Hypothalamus (tissue), 51 donors: ENCODE measurements at regions not wholly inside any gene's neighbourhood (a gene's known extent, or its start where the extent isn't known, plus 50 kb on each side); places are given as distances from the start of the nearest gene placed in this dataset.
"Not testable (repeated sequence)": the region's sequence is repeated elsewhere in the genome, so short reads cannot be mapped to it uniquely, and the experiment has no call there.

Experiments
- DNase-seq, 51 donors: peaks; one replicate each; lab custom pipeline; 2025; lab: John Stamatoyannopoulos, UW

DNA sequence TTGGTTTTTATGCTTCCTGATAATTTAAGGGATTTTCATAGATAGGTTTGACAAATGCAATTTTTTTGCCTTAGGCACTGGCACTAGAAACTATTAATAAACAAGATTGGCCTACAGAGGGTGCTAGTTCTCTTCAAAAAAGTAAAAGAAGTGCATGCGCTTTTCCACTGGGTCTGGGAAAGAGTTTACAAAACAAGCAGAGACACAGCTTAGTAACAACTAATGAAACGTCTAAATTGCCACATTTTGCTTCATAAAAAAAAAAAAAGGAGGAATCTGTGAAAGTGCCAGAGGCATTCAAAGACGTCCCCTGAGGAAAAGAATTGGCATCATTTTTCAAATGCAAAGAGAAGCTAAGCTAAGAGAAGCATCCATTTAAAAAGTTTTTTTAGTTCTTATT is 58.3 kb upstream of the EEA1 start:
- peak in 6 of 51 donors; percentile 1 to 76 (median 32) for DNase-seq

DNA sequence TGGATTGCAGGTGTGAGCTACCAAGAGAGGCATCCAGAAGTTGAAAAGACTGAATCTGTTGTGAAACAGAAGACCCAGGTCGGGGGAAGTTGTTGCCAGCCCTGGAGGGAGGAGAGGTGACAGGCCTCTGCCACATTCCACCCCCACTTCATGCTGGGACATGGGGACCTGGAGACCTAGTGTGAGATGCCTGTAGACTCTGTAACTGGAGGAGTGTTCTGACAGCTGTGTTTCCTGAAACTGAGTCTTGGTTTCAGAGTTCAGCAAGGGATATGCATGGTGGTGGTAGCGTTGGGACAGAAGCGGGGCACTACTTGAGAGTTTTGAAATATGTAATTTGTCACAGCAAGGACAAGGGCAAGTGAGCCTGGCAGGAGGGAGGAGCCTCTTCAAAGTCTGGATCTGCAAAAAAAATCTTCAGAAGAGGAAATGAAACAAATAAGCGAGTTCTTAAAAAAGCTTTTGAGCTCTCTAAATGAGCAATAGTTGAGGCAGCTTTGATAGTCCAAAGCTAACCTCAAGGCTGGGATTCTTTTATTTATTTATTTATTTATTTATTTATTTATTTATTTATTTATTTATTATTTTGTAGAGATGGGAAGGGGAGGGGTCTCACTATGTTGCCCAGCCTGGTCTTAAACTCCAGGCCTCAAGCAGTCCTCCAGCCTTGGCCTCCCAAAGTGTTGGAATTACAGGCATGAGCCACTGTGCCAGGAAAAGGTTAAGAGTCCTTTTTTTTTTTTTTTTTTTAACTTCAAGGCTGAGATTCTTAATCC is 58.9 kb upstream of the EEA1 start:
- peak in 1 of 51 donors; percentile 2 for DNase-seq

DNA sequence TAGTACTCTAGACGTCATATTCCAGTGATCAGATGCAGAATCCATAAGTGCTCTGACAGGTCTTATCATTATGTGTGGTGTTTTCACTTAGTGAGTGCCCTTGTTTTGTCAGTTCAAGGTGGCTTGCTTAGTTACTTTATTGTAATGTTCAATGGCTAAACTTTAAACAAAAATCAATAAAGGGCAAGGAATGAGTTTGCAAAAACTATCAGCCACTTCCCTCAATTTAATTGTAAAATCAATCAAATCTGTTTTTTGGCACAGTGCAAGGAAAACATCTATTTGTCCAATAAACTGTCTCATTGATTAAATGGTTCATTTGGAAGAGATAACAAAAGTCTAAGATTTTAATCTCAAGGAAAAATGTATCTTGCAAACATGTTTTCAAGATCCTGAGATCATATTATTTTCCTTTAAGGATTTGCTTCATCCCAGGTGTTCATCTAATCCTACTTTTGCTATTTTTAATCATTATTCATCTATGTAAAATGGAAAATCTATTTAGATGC is 59.6 kb upstream of the EEA1 start:
- DNase-seq, result no peak

DNA sequence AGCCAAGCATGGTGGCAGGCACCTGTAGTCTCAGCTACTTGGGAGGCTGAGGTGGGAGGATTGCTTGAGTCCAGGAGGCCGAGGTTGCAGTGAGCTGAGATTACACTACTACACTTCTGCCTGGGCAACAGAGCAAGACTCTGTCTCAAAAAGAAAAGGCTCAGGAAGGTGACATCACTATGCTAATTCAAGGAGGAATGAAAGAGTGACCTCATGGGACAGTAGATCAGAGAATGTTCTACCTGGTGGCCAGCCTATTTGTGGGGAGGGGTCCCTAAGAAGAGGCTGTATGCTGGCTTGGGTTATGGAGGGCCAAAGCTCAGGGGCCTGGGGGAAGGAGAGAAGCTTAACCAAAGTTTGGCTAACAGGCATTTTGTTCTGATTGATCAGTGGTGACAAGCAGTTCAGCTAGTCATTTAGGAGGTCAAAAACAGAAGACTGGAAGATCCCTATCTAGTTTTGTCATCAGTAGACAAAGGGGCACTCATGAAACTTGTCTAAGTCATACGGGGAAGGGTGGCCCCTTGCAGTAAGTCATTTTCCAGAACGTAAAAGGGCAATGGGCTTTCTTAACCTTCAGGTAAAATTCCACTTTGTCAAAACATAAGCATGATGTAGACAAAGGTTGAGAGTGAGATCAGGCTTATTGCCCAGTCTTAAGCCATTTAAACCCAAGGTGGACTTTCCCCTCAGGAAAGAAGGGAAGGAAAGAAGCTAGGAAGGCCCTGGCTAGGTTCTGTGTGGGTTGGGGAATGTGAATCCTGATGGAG is 60.8 kb upstream of the EEA1 start:
- no peak for DNase-seq

DNA sequence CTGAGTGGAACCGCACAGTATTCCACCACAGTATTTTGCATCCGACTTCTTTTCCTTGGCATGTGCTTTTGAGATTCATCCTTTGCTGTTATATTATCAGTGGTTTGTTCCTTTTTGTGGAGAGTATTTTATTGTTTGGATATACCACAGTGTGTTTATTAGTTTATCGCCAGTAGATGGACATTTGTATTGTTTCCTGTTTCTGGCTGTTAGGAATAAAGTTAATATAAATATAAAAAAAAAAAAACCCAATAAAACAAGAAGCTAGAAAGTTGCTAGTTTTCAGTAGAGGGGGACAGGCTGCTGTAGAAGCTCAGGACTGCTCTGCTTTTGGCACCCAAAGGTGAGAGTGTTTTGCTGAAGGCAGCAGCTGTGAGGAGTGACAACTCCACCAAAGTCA is 62.0 kb upstream of the EEA1 start:
- no peak for DNase-seq

DNA sequence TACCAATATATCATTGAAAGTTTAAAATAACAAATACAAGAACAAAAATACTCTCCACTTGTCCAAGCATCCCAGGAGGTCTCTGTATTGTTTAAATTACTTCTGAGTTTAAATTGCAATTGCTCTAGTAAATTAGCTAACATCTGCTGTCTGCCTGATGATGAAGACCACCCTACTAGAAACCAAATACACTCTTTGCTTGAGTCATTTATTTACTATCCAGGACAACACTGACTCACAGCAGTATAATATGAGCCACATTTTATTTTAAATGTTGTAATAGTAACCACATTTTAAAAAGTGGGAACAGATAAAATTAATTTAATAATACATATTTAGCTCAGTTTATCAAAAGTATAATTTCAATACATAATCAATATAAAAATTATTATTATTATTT is 62.9 kb upstream of the EEA1 start:
- DNase-seq, result no peak

DNA sequence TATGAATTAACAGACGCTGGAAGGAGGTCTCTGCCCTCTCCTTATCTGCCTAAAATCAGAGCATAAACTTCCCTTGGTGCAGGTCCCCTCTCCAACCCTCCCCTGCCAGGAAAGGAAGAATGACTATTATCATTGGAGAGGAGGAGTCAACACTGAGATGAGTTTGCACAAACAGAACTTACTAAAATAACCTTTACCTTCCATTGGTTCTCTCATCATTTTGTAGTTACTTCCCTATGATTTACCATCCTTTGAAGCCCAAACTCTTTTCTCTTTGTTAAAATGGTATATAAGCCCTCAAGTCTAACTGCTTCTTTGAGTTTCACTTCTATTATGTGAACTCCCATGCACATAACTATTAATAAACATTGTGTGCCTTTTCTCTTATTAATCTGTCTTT is 64.2 kb upstream of the EEA1 start:
- no peak for DNase-seq

DNA sequence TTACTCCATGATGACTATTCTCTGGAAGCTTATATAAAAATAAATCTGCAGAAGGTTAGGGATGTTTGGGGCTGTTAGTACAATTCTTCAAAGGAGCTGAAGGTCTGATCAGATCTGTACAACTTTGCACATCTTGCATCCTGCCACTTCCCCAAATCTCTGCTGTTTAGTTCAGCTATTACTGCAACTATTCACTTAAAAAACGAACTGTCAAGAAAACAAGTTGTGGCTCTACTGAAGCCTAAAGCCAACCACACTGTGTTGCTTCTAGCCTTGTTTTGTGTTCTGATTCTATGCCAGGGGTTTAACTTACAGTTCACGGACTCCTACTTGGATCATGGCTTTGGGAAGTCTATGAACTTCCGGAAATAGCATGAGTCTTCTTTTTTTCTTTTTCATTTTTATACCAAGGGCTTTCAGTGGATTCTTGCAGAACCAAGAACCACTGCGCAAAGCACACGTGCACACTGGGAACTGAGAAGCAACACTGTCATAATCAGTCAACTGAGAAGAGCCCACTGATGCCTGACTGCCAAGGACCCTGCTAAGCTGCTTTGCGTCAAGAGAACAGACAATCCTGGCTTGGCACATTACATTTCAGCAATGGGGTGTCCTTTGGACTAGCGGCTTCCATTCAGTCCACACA is 66.3 kb upstream of the EEA1 start:
- no peak for DNase-seq

DNA sequence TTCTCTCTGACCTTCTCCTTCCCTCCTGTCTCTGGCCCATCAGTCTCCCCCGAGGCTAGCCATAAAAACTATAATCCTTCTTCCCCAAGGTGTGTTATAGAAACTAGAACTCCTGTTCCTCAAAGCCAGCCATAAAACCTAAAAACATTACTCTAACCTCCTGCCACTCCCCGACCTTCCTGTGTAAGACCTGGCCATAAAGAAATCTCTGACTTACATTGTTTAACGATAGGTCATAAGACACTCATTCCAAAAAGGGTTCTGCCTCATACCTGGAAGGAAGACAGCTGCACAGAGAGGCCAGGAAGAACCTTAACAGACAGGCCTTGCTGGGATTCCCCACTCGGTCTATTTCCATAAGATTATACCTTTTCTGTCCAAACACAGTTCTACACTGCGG is 70.9 kb upstream of the EEA1 start:
- DNase-seq, result no peak

DNA sequence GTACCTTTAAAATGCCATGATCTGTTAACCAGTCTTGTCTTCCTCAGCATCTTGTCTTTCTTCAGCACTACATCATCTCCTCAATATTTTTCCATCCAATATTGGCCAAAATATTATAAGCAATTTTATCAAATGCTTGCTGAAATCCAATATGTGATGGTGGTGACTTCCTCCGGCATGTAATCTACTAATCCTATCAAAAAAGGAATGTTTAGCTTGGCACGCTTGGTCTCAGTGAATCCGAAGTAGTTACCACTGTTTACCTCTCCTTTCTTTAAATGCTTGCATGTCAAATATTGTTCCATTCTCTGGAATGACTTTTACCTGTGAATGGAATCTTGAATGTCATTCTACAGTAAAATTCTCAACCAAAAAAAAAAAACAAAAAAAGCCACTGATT is 72.3 kb upstream of the EEA1 start:
- no peak for DNase-seq

DNA sequence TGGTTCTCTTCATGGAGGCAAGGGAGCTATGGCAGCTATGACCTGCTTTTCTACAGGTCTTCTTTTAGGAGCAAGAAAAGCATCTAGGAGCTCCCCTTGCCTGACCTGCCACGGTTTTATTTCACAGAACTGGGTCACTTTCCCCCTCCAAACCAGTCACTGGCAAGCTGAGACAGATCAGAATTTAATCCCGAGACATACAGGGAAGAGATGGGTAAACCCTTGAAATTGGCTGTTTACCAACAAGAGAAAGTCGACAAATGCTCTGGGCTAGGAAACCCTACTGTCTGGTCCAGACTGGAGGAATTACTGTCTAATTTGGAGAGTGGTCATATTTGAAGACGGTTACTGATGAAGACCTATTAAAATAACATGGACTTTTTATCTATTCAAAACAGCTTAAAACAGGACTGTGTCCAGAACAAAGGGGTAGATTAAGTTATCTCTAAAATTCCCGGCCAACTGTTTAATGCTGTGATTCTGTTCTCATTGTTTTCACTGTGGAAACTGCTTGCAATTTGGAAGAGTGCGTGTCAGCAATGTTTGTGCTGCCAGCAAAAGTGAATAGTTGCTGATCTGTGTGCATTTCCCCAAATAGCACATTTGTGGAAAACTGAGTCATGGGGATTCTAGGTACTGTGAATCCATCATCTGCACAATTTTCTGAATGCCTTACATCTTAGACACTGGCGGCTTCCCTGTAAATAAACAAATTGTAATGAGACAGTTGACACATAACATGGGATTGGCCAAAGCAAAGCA is 73.4 kb upstream of the EEA1 start:
- no peak for DNase-seq

DNA sequence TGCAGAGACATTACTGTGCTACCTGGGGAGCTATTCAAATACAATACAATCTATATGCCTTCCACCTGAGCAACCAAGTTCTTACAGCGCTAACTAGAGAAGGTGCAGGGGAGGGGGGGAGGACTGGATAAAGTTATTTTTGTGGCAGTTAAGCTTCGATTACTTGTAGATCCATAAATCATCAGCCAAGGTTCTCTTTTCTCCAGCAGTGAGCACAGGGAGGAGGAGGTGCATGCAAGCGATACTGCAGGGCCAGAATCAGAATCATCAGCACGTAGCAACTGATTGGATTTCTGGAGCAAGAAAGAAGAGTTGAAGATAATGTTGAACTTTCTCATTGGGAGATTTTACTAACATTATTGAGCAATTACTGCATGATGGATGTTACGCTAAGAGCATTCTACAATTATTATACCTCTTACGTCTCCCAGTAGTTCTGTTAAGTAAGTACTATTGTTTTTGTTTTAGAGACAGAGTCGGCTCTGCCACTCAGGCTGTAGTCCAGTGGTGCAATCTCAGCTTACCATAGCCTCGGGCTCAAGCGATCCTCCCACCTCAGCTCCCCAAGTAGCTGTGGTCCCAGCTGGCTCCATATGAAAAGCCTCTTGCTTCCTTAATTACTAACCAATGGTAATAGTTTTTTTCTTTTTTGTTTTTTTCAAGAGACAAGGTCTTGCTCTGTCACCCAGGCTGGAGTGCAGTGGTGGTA is 74.6 kb upstream of the EEA1 start:
- DNase-seq, result no peak

DNA sequence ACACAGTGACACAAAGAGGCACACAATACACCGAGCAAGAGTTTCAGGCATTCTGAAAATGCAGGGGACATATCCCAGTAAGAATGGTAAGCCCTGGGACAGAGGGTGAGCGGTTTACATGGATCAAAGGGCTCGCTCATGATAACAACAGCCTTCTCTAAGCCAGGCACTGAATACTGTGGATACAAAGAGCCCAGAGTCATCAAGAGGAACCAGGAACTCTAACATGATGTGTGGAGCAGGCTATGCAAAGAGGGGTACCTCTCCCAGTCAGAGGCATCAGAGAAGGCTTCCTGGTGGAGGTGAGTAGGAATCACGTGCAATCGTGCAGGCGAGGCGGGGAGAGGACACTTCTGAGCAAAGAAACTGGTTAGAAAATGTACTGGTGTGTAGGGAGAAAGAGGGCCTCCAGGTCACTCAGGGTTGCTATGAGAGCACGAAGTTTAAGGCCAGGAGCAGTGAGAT is 76.9 kb upstream of the EEA1 start:
- no peak for DNase-seq

DNA sequence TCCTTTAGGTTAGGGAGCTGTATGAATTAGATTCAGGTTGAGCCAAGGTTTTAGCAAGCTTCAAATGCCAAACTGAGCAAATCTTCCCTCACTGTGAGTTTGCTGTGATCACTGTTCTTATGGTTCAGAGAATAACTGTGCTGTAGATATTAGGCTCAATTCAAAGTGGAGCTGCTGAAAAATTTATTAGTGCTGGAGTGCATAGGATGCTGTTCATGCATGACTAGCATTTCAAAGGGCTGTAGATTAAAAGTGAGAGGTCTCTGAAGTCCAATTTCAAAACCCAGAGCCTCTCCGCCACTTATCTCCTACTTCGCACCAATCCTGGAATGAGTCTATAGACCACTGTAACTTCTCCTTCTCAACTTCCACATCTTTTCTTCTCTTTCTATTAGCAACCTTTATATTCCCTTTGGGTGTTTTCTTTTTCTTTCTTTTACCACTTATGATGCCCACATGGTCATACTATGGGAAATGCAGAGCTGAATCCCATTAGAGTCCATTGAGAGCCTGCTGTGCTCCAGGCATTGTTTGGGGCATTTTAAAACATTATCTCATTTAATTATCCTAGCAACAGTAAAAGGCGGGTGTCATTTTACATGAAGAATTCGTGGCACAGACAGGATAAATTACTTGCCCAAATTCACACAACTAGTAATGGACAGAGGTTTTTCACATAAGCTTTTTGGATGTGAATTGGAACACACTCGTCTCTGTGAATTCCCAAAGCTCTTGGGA is 77.5 kb upstream of the EEA1 start:
- no peak for DNase-seq

DNA sequence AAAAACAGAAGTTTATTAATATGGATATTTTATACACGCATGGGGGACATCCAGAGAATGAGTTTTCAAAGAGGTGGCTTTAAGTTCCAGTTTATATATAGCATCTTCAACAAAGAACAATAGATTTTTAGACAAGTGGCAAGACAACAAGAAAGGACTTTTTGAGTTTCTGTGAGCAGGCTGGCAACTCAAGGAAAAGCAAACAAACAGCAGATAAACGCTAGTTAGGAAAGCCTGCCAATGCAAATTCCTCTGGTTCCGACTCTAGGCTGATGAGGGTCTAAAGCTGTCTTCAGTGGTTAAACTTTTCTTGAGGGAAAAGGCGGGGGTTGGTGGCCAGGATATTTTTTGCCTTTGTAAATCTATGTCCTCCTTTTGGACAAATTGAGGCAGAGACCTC is 78.4 kb upstream of the EEA1 start:
- DNase-seq, result no peak

DNA sequence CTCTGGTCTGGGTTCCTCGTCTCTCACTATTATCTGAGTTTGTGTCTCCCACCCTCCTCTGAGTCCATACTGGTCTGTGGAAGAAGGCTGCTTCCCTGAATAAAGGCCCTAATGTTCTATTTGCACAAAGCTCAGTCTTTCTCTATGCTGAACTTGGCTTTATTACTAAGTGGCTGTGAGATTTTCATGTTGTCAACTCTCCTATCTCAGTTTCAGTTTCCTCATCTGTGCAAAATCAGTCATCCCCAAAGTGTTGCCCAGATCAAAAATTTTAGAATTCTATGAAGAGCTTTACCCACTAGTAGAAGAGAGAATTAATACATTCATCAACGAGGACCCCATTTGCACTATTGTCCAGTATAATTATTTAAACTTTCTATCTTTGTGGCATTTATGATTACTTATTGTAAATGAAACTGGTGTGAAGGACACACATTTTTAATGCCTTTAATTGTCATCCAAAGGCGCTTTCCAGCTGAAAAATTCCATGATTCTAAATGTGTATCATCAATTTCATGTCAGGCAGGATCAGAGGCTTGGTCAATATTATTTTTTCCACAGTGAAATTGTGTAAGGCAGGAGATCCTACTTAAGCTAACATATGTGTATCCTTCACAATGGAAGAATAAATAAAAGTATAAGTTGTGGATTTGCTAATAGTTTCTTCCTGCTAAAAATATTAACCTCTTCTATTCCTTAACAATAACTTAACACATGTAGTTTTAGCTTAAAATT is 79.1 kb upstream of the EEA1 start:
- DNase-seq, result no peak

DNA sequence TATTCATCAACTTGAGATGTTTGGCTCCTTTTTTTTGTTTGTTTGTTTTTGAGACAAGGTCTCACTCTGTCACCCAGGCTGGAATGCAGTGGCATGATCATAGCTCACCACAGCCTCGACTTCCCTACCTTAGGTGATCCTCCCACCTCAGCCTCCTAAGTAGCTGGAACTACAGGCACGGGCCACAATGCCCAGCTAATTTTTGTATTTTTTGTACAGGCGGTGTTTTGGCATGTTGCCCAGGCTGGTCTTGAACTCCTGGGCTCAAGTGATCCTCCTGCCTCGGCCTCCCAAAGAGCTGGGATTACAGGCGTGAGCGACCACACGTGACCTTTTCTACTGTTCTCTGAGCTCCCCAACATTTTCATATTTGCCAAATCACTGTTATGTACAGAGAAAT is 79.8 kb upstream of the EEA1 start:
- not testable (repeated sequence) for DNase-seq

DNA sequence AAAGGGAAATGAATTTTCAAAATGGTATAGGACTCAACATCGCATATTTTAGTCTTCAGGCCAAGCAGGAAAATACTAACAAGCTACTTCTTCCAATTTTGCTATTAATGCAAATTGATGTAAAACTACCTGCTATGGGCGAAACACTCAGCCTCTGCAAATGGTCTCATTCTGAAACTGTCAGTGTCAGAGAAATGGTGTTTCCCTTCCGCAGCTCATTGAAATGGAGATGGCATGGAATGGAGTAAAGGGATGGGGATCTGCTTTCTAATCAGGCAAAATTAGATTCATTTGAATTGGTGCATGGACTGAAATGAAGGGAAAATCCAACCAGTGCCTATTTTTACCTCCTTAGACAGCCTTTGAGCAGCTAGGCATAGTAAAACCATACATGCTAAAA is 80.4 kb upstream of the EEA1 start:
- DNase-seq, result no peak

DNA sequence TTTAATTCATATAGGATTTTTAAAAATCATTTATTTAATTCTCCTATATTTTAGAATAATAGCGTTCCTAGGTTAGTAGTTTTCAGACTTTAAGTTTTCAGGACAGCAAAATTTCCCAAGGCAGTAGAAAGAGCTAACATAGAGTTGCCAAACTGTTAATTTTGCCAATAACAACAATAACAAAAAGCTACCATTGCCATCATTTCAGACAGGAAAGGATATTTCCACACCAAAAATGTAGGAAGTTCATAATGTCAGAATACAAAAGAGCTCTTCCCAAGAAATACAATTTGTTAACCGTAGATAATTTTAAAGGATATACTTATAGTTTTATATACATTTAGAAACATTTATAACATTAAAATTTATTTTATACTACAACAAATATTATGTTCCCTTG is 81.4 kb upstream of the EEA1 start:
- DNase-seq, result no peak
